NCI-H146 (cell line): ENCODE measurements at regions not wholly inside any gene's neighbourhood (a gene's known extent, or its start where the extent isn't known, plus 50 kb on each side); places are given as distances from the start of the nearest gene placed in this dataset.
"Not testable (repeated sequence)": the region's sequence is repeated elsewhere in the genome, so short reads cannot be mapped to it uniquely, and the experiment has no call there.

Experiments used
- DNase-seq: peaks from one replicate; lab custom pipeline; 2025; lab: John Stamatoyannopoulos, UW

- DNase-seq: no peak
These were observed 1053.2 kb downstream of the REEP3 start for GRCh38 chr10:64574371-64574770.

- DNase-seq: no peak
These were observed 1055.3 kb downstream of the REEP3 start for GRCh38 chr10:64576497-64576896.

- not testable (repeated sequence) for DNase-seq
These were observed 1057.6 kb downstream of the REEP3 start for GRCh38 chr10:64578757-64579156.

- DNase-seq: no peak
These were observed 1065.8 kb downstream of the REEP3 start for GRCh38 chr10:64586934-64587503.

- no peak for DNase-seq
These were observed 1072.9 kb downstream of the REEP3 start for GRCh38 chr10:64594072-64594471.

- DNase-seq: no peak
These were observed 1077.4 kb downstream of the REEP3 start for GRCh38 chr10:64598600-64598999.

- DNase-seq: no peak
These were observed 1080.1 kb downstream of the REEP3 start for GRCh38 chr10:64601298-64601697.

- DNase-seq: no peak
These were observed 1095.9 kb downstream of the REEP3 start for GRCh38 chr10:64617085-64617484.

GRCh38 chr10:64619102-64619501, 1097.9 kb downstream of the REEP3 start:
- no peak for DNase-seq

GRCh38 chr10:64626924-64627323, 1105.7 kb downstream of the REEP3 start:
- no peak for DNase-seq

GRCh38 chr10:64630534-64630933, 1109.3 kb downstream of the REEP3 start:
- no peak for DNase-seq

- no peak for DNase-seq
These were observed 1114.7 kb downstream of the REEP3 start for GRCh38 chr10:64635906-64636305.

GRCh38 chr10:64636461-64636860, 1115.3 kb downstream of the REEP3 start:
- no peak for DNase-seq

- no peak for DNase-seq
These were observed 1116.7 kb downstream of the REEP3 start for GRCh38 chr10:64637939-64638338.

- no peak for DNase-seq
These were observed 1127.7 kb downstream of the REEP3 start for GRCh38 chr10:64648915-64649314.

- no peak for DNase-seq
These were observed 1137.3 kb downstream of the REEP3 start for GRCh38 chr10:64658528-64658927.

GRCh38 chr10:64659311-64659710, 1138.1 kb downstream of the REEP3 start:
- no peak for DNase-seq

- DNase-seq: no peak
These were observed 1160.8 kb downstream of the REEP3 start for GRCh38 chr10:64682043-64682442.

GRCh38 chr10:64690194-64690593, 1169.0 kb downstream of the REEP3 start:
- no peak for DNase-seq

- no peak for DNase-seq
These were observed 1178.0 kb downstream of the REEP3 start for GRCh38 chr10:64699244-64699643.

GRCh38 chr10:64702086-64702485, 1180.9 kb downstream of the REEP3 start:
- not testable (repeated sequence) for DNase-seq

- DNase-seq: no peak
These were observed 1187.9 kb downstream of the REEP3 start for GRCh38 chr10:64708884-64709681.

GRCh38 chr10:64726466-64726865, 1205.3 kb downstream of the REEP3 start:
- DNase-seq: no peak

GRCh38 chr10:64731016-64731415, 1209.8 kb downstream of the REEP3 start:
- no peak for DNase-seq
